ENCODE measurements at regions not wholly inside any gene's neighbourhood (a gene's known extent, or its start where the extent isn't known, plus 50 kb on each side); places are given as distances from the start of the nearest gene placed in this dataset.

- TF ChIP-seq CTCF (IDR thresholded peaks at IDR 0.05; ENCODE audit: low read depth, low read length) (no peak), MYC (IDR thresholded peaks at IDR 0.05; ENCODE audit: low read depth, low read length) (no peak)
These were observed 58.2 kb upstream of the DRD2 start for GRCh38 chr11:113533425-113533698.

Measured in NB4 (cell line).